Gastroesophageal sphincter (tissue), 4 donors: ENCODE measurements at regions not wholly inside any gene's neighbourhood (a gene's known extent, or its start where the extent isn't known, plus 50 kb on each side); places are given as distances from the start of the nearest gene placed in this dataset.

Experiments
- ATAC-seq: fragments of 150-250 bp; one replicate; pipeline ENCODE4 v1.9.1; 2016; ENCODE audit warnings: mild to moderate bottlenecking, moderate library complexity
- H3K27ac ChIP-seq, 4 donors: fragments of 200-600 bp; sonication (generic) in 3 of 4; 1 replicate in 3 of 4; 2 replicates in 1 of 4; pipeline ENCODE4 v1.5.1; 2016 to 2019
- H3K27me3 ChIP-seq: fragments of 200-600 bp; sonication (generic); one replicate; pipeline ENCODE4 v1.5.1; 2019
- H3K36me3 ChIP-seq, 2 donors: fragments of 200-600 bp; sonication (generic); one replicate each; pipeline ENCODE4 v1.5.1; 2019; ENCODE audit warnings: control low read depth in 1 of 2
- H3K4me1 ChIP-seq, 3 donors: fragments of 200-600 bp; sonication (generic); 1 replicate in 2 of 3; 2 replicates in 1 of 3; pipeline ENCODE4 v1.5.1; 2016 to 2019; ENCODE audit warnings: control low read depth in 2 of 3
- H3K4me3 ChIP-seq, 2 donors: fragments of 200-600 bp; sonication (generic); one replicate each; pipeline ENCODE4 v1.5.1; 2019; ENCODE audit warnings: mild to moderate bottlenecking in 1 of 2, moderate library complexity in 1 of 2
- H3K9me3 ChIP-seq, 3 donors: fragments of 200-600 bp; sonication (generic); one replicate each; pipeline ENCODE4 v1.5.1; 2017 to 2019; ENCODE audit warnings: control low read depth in 2 of 3
- EP300 ChIP-seq: sonication (generic); formaldehyde crosslinking; IDR thresholded peaks from one replicate; pipeline ENCODE4 v1.6.1; 2017; ENCODE audit warnings: antibody characterized with exemption, mild to moderate bottlenecking
- POLR2A ChIP-seq, 2 donors: fragments of 450-650 bp; IDR thresholded peaks; one replicate each; pipeline ENCODE4 v1.6.1; 2017; ENCODE audit warnings: antibody characterized with exemption in 2 of 2, mild to moderate bottlenecking in 2 of 2, moderate library complexity in 1 of 2
- POLR2AphosphoS5 ChIP-seq: sonication (generic); formaldehyde crosslinking; IDR thresholded peaks from one replicate; pipeline ENCODE4 v1.6.1; 2017; ENCODE audit warnings: antibody characterized with exemption
- WGBS, 2 donors: methylation state at CpG; one replicate each; pipeline ENCODE4 v1.1.5; 2018; ENCODE audit warnings: low coverage in 1 of 2; 5-methylcytosine and 5-hydroxymethylcytosine counted together
- TF ChIP-seq, protein P1 (sequence below), 4 experiments: fragments of 200-600 bp in 2 of 4; fragments of 450-650 bp in 2 of 4; sonication (generic) in 1 of 4; IDR thresholded peaks; one replicate each; pipeline ENCODE4 v1.5.1; 2017 to 2019; ENCODE audit warnings: antibody characterized with exemption in 4 of 4, mild to moderate bottlenecking in 2 of 4, moderate library complexity in 2 of 4

GRCh38 chr9:26329974-26330373 is 562.6 kb downstream of the CAAP1 start:
- H3K27me3 ChIP-seq = no peaks in the 10 kb centered on the region
- no peaks in the 10 kb centered on the region for H3K9me3 ChIP-seq
- TF ChIP-seq, protein P1, sequence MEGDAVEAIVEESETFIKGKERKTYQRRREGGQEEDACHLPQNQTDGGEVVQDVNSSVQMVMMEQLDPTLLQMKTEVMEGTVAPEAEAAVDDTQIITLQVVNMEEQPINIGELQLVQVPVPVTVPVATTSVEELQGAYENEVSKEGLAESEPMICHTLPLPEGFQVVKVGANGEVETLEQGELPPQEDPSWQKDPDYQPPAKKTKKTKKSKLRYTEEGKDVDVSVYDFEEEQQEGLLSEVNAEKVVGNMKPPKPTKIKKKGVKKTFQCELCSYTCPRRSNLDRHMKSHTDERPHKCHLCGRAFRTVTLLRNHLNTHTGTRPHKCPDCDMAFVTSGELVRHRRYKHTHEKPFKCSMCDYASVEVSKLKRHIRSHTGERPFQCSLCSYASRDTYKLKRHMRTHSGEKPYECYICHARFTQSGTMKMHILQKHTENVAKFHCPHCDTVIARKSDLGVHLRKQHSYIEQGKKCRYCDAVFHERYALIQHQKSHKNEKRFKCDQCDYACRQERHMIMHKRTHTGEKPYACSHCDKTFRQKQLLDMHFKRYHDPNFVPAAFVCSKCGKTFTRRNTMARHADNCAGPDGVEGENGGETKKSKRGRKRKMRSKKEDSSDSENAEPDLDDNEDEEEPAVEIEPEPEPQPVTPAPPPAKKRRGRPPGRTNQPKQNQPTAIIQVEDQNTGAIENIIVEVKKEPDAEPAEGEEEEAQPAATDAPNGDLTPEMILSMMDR (IDR thresholded peaks at IDR 0.05) = no peak
- TF ChIP-seq EP300 (no peak), POLR2A (IDR thresholded peaks at IDR 0.05) (no peak), POLR2AphosphoS5 (no peak)
- H3K36me3 ChIP-seq = no peaks in the 10 kb centered on the region
- no peak overlapping the region for H3K27ac ChIP-seq
- ATAC-seq = no peak
- 52 to 71% methylated on average over 3 of the region's 3 CpGs for WGBS, 2 donors
- H3K4me1 ChIP-seq = peaks cover 2 to 21% (median 3%) of the 10 kb centered on the region in 3 donors
- H3K4me3 ChIP-seq = no peak overlapping the region

DNA sequence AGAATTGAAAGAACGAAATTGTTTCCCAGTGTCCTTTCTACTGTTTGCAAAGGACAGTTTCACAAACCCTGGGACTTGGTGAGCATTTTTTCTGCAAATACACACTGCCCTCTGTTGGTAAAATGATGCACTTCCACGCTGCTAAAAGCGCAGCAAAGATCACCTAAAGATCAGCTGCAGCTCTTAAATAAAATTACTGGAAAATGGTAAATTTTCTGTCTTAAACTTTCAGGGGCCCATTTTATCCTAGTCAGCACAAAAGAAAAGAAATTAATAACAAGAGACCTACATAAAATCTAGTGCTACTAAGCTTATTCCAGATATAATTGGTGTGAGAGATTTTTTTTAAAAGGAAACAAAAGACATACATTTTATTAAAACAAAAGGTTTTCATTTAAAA is 566.0 kb downstream of the CAAP1 start:
- TF ChIP-seq, protein P1 (IDR thresholded peaks at IDR 0.05) = peak; percentile 68 to 86 (median 72)
- no peak for TF ChIP-seq POLR2A (IDR thresholded peaks at IDR 0.05)
- TF ChIP-seq EP300 = no peak
- H3K4me3 ChIP-seq = no peak overlapping the region
- H3K36me3 ChIP-seq = no peaks in the 10 kb centered on the region
- no peak for ATAC-seq
- WGBS, 2 donors = 0 to 3% methylated on average over 3 of the region's 3 CpGs
- H3K27me3 ChIP-seq = no peaks in the 10 kb centered on the region
- H3K9me3 ChIP-seq = no peaks in the 10 kb centered on the region
- peaks cover 3 to 29% (median 3%) of the 10 kb centered on the region in 3 donors for H3K4me1 ChIP-seq
- H3K27ac ChIP-seq = no peak overlapping the region

DNA sequence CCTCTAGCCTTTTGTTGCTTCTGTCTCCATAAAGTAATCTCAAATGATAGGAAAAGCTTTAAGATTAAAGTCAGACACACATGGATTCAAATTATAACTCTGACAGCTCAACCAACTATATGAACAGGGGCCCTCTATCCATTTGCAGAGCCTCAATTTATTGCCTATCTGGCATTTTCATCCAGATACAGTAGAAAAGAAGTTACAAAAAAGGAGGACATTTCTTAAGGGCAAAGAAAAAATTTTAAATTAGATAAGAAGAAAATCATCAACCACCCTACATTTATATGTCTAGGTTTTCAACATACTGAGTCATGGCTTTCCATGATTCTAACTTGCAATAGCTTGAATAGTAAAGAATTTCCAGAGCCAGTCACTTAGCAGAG is 567.2 kb downstream of the CAAP1 start:
- TF ChIP-seq EP300 = no peak
- ATAC-seq = no peak
- H3K4me3 ChIP-seq = no peak overlapping the region
- peaks cover 3 to 29% (median 3%) of the 10 kb centered on the region in 3 donors for H3K4me1 ChIP-seq
- peak overlapping the region in 1 of 4 donors; percentile 10 for H3K27ac ChIP-seq
- H3K9me3 ChIP-seq = no peaks in the 10 kb centered on the region
- no peaks in the 10 kb centered on the region for H3K36me3 ChIP-seq
- H3K27me3 ChIP-seq = no peaks in the 10 kb centered on the region

GRCh38 chr9:26324786-26325443 is 567.7 kb downstream of the CAAP1 start:
- Histone ChIP-seq H3K36me3 (no peaks in the 10 kb centered on the region), H3K9me3 (no peaks in the 10 kb centered on the region), H3K27me3 (no peaks in the 10 kb centered on the region), H3K4me1 (peaks cover 3 to 29% (median 3%) of the 10 kb centered on the region in 3 donors), H3K27ac (peak overlapping the region in 1 of 4 donors; percentile 10), H3K4me3 (no peak overlapping the region)
- ATAC-seq = peak; percentile 69
- TF ChIP-seq POLR2A (IDR thresholded peaks at IDR 0.05) = no peak
- 24 to 27% methylated on average over 9 to 10 of the region's 10 CpGs for WGBS, 2 donors

GRCh38 chr9:26321935-26322334 is 570.7 kb downstream of the CAAP1 start:
- H3K27ac ChIP-seq = no peak overlapping the region
- no peaks in the 10 kb centered on the region for H3K36me3 ChIP-seq
- no peaks in the 10 kb centered on the region for H3K27me3 ChIP-seq
- 100% methylated on average over 2 of the region's 3 CpGs; no CpG with 5 or more reads in 1 of the 2 donors for WGBS, 2 donors
- no peaks in the 10 kb centered on the region for H3K9me3 ChIP-seq
- no peak overlapping the region for H3K4me3 ChIP-seq
- no peak for TF ChIP-seq EP300
- TF ChIP-seq POLR2AphosphoS5 = no peak
- TF ChIP-seq, protein P1 (IDR thresholded peaks at IDR 0.05) = no peak
- TF ChIP-seq POLR2A (IDR thresholded peaks at IDR 0.05) = no peak
- H3K4me1 ChIP-seq = peaks cover 3 to 28% (median 3%) of the 10 kb centered on the region in 3 donors
- ATAC-seq = no peak

DNA sequence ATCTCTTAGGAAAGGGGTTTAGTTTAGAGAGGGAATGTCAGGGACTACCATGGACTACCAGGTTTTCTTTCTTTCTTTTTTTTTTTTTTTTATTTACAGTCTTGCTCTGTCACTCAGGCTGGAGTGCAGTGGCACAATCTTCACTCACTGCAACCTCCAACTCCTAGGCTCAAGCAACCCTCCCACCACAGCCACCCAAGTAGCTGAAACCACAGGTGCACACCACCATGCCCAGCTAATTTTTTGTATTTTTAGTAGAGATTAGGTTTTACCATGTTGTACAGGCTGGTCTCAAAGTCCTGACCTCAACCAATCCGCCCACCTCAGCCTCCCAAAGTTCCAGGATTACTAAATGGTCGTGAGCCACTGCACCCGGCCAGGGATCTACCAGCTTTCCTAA is 572.7 kb downstream of the CAAP1 start:
- ATAC-seq = no peak
- peaks cover 0 to 7% (median 0%) of the 10 kb centered on the region in 3 donors for H3K4me1 ChIP-seq
- WGBS, 2 donors = 68 to 94% methylated on average over 2 to 3 of the region's 3 CpGs
- no peaks in the 10 kb centered on the region for H3K9me3 ChIP-seq
- TF ChIP-seq POLR2AphosphoS5 = no peak
- TF ChIP-seq, protein P1 (IDR thresholded peaks at IDR 0.05) = no peak
- no peak for TF ChIP-seq POLR2A (IDR thresholded peaks at IDR 0.05)
- TF ChIP-seq EP300 = no peak
- no peak overlapping the region for H3K4me3 ChIP-seq
- H3K27me3 ChIP-seq = no peaks in the 10 kb centered on the region
- no peak overlapping the region for H3K27ac ChIP-seq
- H3K36me3 ChIP-seq = no peaks in the 10 kb centered on the region
